NCI-H1092 treated with DMSO at 0.1 percent for 48 hours (cell line): ENCODE measurements at regions not wholly inside any gene's neighbourhood (a gene's known extent, or its start where the extent isn't known, plus 50 kb on each side); places are given as distances from the start of the nearest gene placed in this dataset.

Experiments
- DNase-seq: peaks from one replicate; lab custom pipeline; 2025; lab: John Stamatoyannopoulos, UW

DNA sequence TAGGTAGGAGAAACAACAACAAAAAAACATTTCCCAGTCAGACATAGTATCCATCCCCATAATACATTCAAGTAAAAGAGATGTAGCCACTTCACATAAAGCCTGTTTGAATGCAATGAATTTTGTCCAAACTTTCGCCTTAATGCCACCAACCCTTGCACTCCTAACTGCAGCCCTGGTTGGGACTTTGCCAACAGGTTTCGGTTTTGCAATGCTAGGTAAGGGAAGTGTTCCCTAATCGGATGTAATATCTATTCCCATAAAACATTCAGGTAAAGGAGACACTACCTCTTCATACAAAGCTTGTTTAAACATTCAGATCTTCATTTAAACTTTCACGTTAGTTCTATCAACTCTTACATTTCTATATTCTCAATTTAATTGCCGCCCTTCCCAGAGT is 336.1 kb downstream of the DRD1 start:
- DNase-seq = no peak

DNA sequence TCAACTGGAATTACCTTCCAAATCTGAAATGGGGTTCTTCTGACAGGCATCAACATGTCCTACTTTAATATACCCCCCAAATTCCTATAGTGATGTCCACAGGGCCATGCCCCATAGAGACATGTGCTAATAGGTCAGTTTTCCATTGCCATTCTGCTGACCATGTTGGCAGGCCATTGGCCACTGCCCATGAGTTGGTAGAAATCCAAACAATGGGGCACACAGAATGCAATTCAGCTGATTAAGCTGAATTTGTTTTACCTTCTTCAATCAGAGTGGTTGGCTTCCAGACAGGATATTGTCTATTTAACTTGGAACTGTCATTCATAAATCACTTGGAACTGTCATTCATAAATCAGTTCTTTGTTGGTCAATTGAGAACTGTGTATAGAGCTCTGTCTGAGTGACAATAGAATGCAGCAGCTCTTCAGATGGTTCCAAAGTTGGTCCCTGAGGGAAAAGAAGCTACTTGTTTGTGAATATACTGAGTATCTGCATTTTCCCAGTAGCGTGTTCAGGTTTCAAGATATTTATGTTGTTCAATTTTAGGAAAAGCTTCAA is 336.9 kb downstream of the DRD1 start:
- no peak for DNase-seq

DNA sequence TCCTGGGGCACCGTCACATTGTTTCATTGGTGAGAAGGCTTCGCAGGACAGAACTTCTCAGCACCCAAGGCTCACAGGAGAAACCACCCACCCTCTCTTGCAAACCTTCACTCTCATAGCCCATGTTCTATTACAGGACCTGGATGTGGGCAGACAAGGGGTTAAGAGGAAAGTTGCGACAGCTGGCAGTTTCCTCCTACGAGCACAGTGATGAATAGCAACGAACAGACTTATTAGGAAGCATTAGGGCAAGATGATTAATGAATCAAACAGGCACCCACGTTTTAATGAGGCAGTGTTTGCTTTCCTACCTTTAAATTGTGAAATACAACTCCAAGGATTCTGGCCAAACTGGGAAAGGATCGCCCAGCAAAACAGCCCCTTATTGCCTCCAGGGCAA is 339.3 kb downstream of the DRD1 start:
- DNase-seq = no peak

DNA sequence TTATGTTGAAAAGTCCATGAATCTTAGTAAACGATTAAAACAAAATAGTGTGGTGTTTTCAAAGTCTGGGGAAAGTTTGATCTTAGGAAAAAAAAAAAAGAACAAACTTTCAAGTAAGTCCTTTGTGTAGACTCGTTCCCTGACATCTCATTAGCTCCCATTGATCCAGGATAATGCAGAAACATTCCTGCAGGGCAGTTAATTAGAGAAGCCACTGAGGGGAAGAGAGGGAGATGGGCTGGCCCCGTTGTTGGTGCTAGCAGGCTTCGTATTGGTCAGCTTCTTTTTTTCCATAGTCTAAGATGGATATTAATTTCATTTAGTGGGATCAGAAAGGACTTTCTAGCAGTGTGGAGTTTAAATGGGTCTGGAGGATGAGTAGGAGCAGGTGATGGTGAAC is 340.2 kb downstream of the DRD1 start:
- DNase-seq = no peak

DNA sequence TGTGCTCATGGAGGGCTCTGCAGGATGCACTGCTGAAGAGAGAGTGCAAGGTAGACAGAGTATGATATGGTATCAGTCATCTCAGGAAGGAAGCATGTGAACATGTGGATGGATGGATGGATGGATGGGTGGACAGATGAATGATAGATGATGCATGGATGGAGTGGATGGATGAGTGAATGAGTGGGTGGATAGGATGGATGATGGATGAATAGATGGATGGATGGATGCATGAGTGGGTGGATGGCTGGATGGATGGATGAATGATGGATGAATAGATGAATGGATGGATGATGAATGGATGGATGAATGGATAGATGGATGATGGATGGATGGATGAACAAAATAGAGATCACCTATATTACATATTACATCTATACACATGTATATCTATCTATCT is 341.3 kb downstream of the DRD1 start:
- no peak for DNase-seq

DNA sequence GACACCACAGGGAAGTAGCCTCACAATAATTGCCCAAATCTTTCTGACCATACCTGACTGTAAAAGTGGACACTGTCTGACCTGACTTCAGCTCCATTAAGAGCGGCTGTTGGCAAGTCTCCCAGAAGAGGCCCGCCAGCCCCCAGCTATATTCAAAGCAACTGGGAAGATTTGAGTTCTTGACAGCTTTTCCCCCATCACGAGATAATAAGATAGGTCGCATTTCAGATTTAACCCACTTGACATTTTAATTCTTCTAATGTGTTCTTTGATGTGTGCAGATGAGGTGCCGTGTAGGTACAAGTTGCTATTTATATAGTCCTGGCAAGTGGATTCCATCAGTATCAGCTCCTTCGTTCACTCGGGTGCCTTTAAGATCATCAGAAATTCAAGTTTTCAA is 345.7 kb downstream of the DRD1 start:
- no peak for DNase-seq

DNA sequence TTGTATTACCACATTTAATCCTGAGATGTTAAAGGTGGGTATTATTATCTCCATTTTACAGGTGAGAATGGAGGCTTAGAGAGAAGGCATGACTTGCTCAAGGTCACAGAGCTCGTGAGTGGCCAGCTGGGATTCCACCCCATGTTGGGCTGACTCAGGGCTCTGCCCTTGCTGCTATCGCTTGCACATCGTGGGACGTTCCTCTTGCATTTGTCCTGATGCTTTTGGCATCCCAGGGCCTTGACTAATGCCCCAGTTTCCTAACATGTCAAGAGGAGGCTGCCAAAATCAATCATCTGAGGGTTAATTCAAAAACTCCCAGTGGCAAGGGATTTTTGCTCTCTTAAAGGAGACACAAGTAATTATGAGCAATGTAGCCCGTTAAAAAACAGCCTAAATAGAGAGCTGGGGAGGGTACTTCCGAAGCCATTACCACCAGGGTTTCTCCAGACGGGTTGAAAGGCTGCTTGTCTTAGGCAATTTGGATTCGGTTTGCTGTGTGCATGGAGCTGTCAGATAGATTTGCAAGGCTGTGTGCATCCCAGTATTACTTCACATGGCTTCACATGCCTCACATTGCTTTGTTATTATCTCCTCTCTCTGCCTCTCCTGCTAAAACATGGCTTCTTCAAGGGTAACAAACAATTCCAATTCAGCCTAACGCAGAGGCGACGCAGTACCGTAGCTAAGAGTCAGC is 347.4 kb downstream of the DRD1 start:
- DNase-seq = no peak

DNA sequence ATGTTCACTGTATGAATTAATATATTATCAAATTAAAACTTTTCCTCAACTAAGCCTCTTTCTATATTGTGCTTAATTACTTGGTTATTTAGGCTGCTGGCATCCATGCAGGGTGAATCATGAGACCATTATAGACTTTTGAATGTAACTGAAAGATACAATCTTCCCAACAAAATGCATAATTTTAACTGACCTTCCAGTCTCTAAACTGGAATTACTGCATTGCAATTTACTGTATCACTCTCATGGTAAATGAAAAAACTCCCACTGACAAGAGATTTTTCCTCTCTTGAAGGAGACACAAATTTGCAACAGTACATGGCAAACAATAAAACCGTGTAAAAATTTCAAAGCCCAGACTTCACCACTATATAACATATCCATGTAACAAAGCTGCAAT is 349.5 kb downstream of the DRD1 start:
- no peak for DNase-seq

DNA sequence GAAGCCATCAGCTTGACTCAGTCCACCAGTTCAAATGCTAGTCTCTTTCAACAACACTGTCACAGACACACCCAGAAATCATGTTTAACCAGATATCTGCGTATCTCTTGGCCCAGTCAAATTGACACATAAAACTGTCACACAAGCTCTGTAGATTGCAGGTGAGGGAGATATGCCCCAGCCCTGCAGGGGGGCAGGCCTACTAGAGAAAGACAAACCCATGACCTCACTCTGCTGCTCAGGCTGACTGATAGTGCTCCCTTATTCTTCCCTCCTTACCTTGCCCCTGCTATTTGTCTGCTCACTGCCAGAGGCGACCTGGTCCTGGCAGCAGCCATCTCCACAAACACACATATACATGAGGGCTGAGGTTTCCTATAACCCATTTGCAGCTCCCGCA is 351.3 kb downstream of the DRD1 start:
- no peak for DNase-seq

DNA sequence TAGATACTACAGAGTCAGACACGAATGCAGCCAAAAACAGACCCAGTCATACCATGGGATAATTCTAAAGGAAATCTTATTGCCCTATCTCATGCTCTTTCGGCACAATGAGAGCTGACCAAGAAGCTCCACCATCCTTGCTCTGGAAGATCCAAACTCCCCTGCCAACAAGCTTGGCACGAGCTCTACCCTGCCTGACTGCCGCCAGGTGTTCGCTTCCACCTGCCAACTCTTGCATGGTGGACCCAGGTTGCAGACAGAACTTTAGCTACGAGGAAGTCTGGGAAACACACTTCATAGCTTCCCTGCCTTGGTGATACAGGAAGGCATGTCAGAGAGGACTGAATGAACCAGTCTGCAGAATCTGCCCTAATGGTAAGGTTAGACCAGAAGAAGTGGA is 355.0 kb downstream of the DRD1 start:
- DNase-seq = no peak

DNA sequence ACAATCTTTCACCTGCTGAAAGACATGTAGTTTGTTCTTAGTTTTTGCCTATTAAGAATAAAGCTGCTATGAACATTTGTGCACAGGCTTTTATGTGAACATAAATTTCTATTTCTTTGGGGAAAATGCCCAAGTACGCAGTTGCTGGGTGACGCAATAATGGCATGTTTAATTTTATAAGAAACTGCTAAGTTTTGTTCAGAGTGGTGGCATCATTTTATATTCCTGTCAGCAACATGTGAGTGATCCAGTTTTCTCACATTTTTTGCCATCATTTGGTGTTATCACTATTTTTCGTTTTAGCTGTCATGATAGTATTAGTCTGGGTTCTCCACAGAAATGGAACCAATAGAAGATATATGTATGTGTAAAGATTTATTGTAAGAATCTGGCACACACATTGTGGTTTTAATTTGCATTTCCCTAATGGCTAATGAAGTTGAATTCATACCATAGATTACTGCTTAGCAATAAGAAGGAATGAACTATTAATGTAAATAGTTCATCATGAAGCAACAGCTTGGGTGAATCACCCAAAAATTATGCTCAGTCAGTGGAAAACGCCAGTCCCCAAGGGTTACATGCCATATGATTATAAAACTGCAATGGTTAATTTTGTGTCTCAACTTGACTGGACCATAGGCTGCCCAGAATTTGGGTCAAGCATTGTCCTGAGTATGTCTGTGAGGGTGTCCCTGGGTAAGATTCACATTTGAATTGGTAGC is 358.6 kb downstream of the MSX2 start:
- no peak for DNase-seq

DNA sequence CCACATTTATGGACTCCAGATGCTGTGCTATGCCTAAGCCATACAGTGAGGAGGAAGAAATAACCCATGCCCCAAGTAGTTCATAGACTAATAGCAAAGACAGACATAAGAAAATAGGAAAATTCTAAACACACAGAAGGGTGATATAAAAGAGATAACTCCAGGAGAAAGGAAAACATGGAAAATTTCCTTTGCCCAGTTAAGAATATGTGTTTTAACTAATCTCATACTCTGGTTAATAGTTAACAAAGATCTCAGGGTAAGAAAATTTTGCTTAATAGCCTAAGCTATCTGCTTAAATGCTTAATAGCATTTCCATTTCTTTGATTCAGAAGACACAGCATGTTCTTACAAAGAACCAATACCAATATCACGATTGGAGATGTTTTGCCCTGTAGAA is 358.0 kb downstream of the MSX2 start:
- no peak for DNase-seq

DNA sequence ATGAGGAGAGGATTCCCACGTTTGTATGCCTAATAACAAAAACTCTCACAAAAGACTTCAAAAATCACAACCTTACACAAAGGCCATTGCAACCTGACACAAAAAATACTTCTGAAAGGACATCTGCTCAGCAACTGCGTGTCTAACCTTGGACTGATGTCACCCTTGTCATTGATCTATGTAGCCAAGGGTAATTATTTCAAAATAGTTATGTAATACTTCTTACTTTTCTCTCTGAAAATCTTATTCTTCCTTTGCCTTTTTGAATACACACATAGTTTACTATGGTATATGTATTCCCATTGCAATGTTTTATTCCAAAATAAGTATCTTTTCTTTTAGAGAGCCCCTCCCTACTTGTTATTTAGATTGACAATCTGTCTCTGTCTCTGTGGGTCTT is 355.3 kb downstream of the MSX2 start:
- DNase-seq = no peak

DNA sequence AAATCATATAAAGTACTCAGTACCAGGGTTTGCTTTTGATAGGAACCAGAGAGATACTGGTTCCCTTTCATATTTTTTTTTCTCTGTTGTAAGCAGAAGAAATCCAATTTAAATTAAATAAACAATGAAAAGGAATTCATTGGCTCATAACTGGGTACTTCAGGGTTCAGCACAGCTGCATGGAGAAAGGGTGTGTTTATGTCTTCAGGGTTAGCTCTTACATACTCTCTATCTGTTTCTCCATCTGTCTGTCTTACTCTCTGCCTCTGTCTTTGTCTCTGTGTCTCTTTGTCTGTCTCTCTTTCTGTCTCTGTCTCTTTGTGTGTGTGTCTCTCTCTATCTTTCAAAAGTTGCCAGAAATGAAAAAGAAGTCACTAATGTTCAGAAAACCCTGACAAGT is 345.9 kb downstream of the MSX2 start:
- DNase-seq = no peak

DNA sequence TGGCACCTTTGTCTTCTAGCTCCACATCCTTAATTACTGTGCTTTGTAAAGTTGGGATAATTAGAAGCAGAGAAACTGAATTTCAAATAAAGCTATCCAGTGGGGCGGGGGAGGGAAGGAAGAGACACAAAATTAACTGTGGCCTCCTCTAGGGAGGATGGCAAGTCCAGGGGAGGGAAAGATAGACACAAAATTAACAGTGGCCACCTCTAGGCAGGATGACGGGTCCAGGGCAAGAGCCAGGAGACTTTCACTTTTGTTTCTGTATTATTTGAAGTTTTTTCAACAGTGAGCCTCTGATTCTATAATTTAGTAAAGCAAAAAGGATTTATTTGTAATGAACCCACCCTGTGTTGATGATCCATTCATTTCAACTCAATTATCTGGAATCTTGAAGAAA is 335.9 kb downstream of the MSX2 start:
- DNase-seq = no peak

DNA sequence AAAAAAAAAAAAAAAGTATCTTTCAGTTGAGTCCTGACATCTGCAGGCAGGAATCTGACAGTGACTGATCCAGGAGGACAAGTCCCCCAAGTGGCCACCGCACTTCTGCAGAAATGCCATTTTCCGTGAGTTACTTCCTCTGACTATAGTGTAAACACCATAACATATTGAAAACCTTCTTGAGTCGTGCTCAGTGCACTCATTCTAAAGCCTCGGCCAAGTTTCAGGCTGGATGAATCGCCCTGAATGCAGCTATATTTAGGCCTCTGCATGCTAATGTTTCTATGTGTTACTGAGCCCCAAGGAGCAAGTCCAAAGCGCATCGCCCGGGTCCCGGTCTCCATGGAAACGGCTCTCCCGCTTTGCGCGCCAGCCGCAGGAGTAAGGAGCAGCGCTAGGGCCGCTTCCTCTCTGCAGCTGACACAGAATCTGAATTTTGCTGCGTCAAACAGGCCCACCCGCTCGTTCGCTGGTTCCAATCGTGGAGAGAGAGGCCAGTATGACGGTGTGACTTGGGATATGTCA is 335.4 kb downstream of the MSX2 start:
- DNase-seq = peak; percentile 31

DNA sequence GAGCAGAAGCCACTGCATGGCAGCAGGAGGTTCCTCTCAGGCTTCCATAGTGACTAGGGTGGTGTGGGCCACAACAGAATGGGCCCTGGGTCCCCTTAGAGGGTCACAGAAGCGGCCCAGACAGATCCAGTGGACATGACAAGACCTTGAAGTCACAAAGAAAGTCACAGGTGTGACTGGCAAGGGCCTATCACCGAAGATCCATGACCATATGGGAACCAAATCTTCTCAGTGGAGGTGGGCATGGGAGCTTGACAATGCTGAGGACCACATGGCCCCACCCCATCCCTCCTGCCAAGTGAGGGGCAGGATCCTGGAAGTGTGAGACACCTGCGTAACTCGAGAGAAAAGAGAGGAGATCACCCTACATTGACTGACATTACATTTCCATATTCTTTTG is 332.4 kb downstream of the MSX2 start:
- no peak for DNase-seq

DNA sequence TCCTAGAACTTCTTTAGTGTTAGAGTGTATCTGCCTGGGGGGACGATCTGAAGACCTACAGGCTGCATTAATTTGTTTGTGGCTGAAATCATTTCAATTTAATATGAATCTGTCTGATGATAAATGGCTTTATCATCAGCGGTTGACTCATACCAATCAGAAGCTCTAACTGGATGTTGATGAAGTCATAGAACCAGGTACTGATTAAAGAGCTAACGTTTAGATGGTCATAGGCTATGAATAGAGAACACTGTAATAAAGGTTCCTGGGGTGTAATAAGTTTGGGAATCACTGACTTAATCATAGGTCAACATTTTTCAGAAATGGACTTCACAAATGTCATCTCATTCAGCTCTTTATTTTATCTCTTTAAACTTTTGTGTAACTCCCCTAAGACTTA is 329.9 kb downstream of the MSX2 start:
- DNase-seq = no peak

DNA sequence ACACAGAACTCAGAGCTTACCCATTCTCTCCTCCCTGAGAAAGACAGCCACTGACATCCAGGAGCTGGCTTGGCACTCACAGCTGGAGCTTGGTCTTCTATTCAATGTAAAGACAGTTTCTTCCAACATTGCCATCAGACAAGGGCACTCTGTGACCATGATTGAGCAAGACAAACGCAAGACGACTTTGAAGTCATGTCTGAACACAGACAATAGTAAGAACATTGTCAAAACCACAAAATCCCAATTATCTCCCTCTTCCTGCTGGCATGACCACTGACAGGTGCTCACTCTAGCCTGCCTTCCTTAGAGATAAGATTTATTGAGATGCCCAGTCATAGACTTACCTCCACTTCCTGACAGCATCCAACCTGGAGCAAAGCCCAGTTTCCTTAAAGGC is 328.0 kb downstream of the MSX2 start:
- DNase-seq = no peak

DNA sequence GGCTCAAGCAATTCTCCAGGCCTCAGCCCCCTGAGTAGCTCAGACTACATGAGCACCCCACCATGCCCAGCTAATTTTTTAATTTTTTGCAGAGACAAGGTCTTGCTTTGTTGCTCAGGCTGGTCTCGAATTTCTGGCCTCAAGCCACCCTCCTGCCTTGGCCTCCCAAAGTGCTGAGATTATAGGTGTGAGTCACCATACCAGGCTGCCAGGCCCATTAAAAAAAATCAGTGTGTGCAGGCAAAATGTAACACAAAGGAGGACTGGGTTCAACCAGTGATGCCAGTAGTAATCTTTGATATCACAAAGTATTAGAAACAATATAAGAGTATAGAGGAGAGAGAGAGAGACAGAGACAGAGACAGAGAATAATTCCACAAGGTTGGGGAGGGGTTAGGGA is 322.7 kb downstream of the MSX2 start:
- no peak for DNase-seq

DNA sequence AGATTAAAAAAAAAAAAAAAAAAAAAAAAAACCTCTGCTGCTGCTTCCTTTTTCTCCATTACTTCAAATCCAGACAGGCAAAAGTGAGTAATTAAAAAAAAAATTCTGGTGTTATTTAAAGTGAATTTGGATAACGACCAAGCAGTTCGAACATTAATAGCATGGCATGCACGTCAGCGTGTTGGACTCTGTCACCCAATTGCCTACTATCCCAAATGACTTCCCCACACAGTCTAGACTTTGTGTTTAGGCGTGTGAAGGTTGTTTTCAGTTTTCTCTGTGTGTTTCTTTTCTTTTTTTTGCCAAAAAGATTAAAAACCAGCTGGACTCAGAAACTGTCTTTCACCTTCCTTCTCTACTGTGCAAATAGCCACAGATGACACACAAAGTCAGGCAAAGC is 321.4 kb downstream of the MSX2 start:
- no peak for DNase-seq

DNA sequence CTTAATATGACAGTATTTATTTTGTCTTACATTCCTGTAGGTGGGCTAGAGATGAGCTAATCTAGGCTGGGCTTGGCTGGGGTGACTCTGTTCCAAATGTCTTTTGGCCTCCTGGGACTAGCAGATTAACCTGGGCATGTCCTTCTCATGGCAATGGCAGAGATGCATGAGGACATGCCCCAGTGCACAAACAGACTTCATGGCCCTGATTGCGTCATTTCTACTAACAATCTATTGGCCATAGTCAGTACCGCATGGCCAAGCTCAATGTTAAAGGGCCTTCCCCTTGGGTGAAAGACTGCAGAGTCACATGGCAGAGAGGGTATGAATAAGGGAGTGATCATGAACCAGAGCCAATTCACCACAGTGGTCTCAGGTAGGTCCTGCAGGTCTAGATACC is 313.4 kb downstream of the MSX2 start:
- no peak for DNase-seq

DNA sequence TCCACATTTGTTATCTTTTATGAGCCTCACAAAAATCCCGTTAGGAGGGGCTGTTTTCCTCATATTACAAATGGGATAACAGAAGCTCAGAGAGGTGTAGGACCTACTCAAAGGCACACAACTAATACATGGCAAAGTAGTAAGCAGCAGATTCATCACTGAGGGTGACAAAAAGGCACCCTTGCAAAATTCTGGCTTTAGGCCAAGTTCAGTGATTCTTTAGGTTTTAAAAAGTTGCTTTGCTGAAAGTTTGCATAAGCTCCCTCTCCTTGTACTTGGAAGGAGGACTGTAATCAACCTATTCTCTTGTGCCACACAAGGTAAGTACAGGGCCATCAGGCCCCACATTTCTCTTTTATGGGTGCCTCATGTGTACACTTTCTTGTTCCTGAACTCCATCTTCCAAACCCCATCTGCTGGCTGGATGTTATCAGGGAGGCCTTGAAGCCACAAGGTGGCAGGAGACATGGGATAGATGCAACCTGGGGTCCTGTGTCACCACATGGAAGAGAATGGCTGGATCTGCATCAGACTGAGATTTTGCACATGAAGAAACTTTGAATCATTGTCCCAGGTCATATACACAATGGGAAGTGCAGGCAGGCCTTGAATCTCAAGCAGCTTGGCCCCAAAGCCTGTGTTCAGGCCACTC is 311.6 kb downstream of the MSX2 start:
- no peak for DNase-seq
